ENCODE measurements at regions not wholly inside any gene's neighbourhood (a gene's known extent, or its start where the extent isn't known, plus 50 kb on each side); places are given as distances from the start of the nearest gene placed in this dataset.
A peak's percentile ranks its signal among the peaks of the same experiment; 100 is the strongest.

DNA sequence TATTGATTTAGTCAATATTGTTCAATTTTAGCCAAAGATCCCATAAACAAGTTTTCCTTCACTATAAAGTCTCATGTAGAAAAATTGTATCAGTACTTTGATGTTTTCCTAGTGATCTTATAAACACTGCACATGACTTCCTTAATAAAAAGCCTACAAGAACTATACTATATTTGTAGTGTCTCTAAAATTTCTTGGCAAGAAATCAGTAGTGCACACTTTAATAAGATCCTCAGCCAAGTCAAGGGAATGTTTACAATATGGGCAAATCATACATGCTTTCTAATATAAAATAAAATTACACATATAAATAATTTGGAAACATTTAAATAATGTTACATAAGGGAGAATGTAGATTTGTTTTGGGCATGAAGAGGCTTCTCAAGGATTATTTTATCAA lies 203.0 kb upstream of the CCDC179 start:
- ChIA-PET CTCF (no interaction called here), POLR2A (no interaction called here)
- Histone ChIP-seq H3K4me3 (ENCODE audit: low read depth, low read length) (no peak overlapping the region), H3K27me3 (ENCODE audit: control insufficient read depth, insufficient read depth, low read length) (no peaks in the 10 kb centered on the region), H3K36me3 (ENCODE audit: control insufficient read depth, insufficient read depth, low read length) (no peaks in the 10 kb centered on the region)
- no peak for DNase-seq (ENCODE audit: low read depth)
- TF ChIP-seq, protein P1, sequence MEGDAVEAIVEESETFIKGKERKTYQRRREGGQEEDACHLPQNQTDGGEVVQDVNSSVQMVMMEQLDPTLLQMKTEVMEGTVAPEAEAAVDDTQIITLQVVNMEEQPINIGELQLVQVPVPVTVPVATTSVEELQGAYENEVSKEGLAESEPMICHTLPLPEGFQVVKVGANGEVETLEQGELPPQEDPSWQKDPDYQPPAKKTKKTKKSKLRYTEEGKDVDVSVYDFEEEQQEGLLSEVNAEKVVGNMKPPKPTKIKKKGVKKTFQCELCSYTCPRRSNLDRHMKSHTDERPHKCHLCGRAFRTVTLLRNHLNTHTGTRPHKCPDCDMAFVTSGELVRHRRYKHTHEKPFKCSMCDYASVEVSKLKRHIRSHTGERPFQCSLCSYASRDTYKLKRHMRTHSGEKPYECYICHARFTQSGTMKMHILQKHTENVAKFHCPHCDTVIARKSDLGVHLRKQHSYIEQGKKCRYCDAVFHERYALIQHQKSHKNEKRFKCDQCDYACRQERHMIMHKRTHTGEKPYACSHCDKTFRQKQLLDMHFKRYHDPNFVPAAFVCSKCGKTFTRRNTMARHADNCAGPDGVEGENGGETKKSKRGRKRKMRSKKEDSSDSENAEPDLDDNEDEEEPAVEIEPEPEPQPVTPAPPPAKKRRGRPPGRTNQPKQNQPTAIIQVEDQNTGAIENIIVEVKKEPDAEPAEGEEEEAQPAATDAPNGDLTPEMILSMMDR (IDR thresholded peaks at IDR 0.05; ENCODE audit: insufficient read depth, low read depth, low read length) = no peak

DNA sequence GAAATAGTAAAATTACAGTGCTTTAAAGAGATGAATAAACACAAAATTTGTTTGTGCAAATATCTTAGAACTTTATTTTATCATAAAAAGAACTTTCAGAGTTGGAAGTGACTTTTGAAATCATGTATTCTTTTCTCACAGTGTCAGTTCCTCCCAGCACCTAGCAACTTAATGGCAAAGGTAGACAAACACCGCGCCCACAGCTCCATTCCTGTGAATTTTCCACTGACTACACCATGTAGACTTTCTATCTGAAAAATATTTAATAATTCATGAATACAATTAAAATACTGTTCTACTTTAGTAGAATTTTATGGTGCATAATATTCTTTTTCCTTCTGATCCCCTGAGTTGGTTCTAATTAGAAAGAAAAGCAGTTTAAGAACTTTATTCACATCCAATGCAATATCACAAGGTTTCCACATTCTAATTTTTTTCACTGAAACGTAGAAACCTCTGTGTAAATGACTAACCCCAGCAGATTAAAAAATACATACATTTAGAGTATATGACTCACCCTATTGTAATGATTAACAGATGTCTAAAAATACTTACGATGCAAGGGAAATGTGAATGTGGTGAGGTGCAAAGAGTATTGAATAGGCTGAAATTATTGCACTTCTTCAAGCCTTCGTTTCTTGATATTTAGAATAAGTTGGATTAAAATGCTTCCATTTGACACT lies 218.2 kb upstream of the CCDC179 start:
- no peak for DNase-seq (ENCODE audit: low read depth)
- CTCF ChIA-PET = no interaction called here
- Histone ChIP-seq H3K4me3 (ENCODE audit: low read depth, low read length) (no peak overlapping the region), H3K36me3 (ENCODE audit: control insufficient read depth, insufficient read depth, low read length) (no peaks in the 10 kb centered on the region), H3K27me3 (ENCODE audit: control insufficient read depth, insufficient read depth, low read length) (no peaks in the 10 kb centered on the region)
- TF ChIP-seq, protein P1 (IDR thresholded peaks at IDR 0.05; ENCODE audit: insufficient read depth, low read depth, low read length) = no peak
- POLR2A ChIA-PET = no interaction called here

DNA sequence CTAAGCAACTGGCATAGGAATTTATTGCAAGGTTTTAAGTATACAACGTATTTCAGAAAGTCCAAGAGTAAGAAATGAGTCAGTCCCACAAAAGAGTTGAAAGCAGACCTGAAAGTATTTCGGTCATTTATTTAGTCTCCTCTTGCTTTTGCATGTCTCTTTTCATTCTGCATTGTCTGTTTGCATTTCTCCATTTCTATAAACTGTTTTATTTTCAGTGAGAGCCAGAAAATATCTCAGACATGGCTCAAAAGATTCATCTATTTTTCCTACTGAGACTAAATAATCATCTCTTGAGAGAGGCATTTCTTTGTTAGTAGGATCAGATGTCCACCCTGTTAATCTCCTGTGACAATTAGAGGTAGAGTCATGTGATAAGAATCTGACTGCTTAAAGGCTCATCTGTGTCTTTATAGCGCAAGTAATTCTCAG lies 219.1 kb upstream of the CCDC179 start:
- H3K36me3 ChIP-seq (ENCODE audit: control insufficient read depth, insufficient read depth, low read length) = no peaks in the 10 kb centered on the region
- no peak overlapping the region for H3K4me3 ChIP-seq (ENCODE audit: low read depth, low read length)
- TF ChIP-seq, protein P1 (IDR thresholded peaks at IDR 0.05; ENCODE audit: insufficient read depth, low read depth, low read length) = no peak
- ChIA-PET CTCF (no interaction called here), POLR2A (no interaction called here)
- H3K27me3 ChIP-seq (ENCODE audit: control insufficient read depth, insufficient read depth, low read length) = no peaks in the 10 kb centered on the region
- peak; percentile 39 for DNase-seq (ENCODE audit: low read depth)

DNA sequence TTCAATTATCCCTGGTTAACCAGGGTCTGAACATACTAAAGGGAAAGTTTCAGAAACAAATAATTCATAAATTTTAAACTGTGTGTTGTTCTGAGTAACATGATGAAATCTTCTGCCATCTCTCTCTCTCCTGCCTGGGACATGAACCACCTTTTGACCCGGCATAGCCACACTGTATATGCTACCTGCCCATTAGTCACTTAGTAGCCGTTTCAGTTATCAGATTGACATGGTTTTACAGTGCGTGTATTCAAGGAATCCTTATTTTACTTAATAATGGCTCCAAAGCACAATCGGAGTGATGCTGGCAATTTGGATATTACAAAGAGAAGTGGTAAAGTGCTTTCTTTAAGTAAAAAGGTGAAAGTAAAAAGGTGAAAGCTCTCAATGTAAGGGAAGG lies 227.1 kb upstream of the CCDC179 start:
- Histone ChIP-seq H3K27me3 (ENCODE audit: control insufficient read depth, insufficient read depth, low read length) (no peaks in the 10 kb centered on the region), H3K36me3 (ENCODE audit: control insufficient read depth, insufficient read depth, low read length) (no peaks in the 10 kb centered on the region), H3K4me3 (ENCODE audit: low read depth, low read length) (no peak overlapping the region)
- no peak for DNase-seq (ENCODE audit: low read depth)
- TF ChIP-seq, protein P1 (IDR thresholded peaks at IDR 0.05; ENCODE audit: insufficient read depth, low read depth, low read length) = no peak
- POLR2A ChIA-PET = no interaction called here
- CTCF ChIA-PET = no interaction called here

DNA sequence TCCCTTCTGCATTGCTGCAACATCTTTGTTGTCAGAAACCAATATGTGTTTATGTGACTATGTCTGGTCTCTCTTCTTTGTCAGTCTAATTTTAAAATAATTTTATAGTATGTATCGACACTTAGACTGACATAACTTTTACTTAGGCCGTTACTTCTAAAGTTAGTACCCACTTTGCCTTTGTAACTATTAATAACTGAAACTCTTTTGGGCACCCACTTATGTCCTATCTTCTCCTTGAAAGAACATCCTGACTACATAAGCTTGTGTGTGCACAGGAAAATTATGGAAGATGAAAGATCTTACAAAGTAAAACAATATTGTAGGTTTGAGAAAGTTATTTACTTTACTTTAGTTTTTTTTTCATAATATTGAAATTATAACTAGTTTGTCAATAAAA lies 230.4 kb upstream of the CCDC179 start:
- Histone ChIP-seq H3K36me3 (ENCODE audit: control insufficient read depth, insufficient read depth, low read length) (no peaks in the 10 kb centered on the region), H3K27me3 (ENCODE audit: control insufficient read depth, insufficient read depth, low read length) (no peaks in the 10 kb centered on the region), H3K4me3 (ENCODE audit: low read depth, low read length) (no peak overlapping the region)
- ChIA-PET POLR2A (no interaction called here), CTCF (no interaction called here)
- TF ChIP-seq, protein P1 (IDR thresholded peaks at IDR 0.05; ENCODE audit: insufficient read depth, low read depth, low read length) = no peak
- no peak for DNase-seq (ENCODE audit: low read depth)
